ENCODE measurements at regions not wholly inside any gene's neighbourhood (a gene's known extent, or its start where the extent isn't known, plus 50 kb on each side); places are given as distances from the start of the nearest gene placed in this dataset.

DNA sequence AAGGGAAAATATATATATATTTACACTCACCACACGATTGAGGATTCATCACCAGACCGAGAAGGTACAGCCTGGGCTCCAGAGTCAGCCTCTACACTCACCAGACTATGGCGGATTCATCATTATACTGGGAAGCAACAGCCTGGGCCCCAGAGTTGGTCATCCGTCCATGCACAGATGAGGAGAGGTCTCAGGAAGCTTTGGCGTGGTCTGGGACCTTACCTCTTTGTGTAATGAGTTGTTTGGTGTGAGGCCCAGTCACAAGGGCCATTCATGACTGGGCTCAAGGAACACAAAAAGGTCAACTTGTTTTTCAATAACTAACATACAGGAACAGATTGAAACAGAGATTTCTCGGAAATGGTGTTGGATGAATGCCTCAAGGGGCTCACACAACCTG, 926.1 kb downstream of the FAM133A start:
- Histone ChIP-seq H3K4me1 (ENCODE audit: insufficient read depth, low read length) (no peaks in the 10 kb centered on the region), H3K9ac (ENCODE audit: low read length) (no peak overlapping the region), H3K9me3 (ENCODE audit: insufficient read depth, low read depth, low read length) (no peaks in the 10 kb centered on the region), H3K36me3 (ENCODE audit: insufficient read depth, low read length) (no peaks in the 10 kb centered on the region), H4K20me1 (ENCODE audit: insufficient read depth, low read length) (no peaks in the 10 kb centered on the region), H3K4me3 (ENCODE audit: insufficient read depth, low read depth, low read length) (no peak overlapping the region), H3K4me2 (ENCODE audit: low read length) (no peak overlapping the region), H3K79me2 (ENCODE audit: insufficient read depth, low read length) (no peaks in the 10 kb centered on the region), H3K27ac (ENCODE audit: low read depth, low read length) (no peak overlapping the region), H2AFZ (ENCODE audit: low read depth, low read length) (no peak overlapping the region), H3K27me3 (ENCODE audit: insufficient read depth, low read length) (no peaks in the 10 kb centered on the region)
- no peak overlapping the region for H3K4me3 Mint-ChIP-seq (ENCODE audit: unreplicated experiment)
- H3K4me1 Mint-ChIP-seq (ENCODE audit: low read depth, unreplicated experiment): no peaks in the 10 kb centered on the region
- H3K27ac Mint-ChIP-seq (ENCODE audit: unreplicated experiment): no peak overlapping the region
- H3K27me3 Mint-ChIP-seq (ENCODE audit: low read depth, unreplicated experiment): no peaks in the 10 kb centered on the region
- no peaks in the 10 kb centered on the region for H3K36me3 Mint-ChIP-seq (ENCODE audit: low read depth, unreplicated experiment)
- no peak for DNase-seq (ENCODE audit: low read depth)
- no peaks in the 10 kb centered on the region for H3K9me3 Mint-ChIP-seq (ENCODE audit: unreplicated experiment)
- no peak for FAIRE-seq
- TF ChIP-seq CTCF (IDR thresholded peaks at IDR 0.05; ENCODE audit: insufficient read depth, low read depth, low read length): no peak
- no peak for TF ChIP-seq EZH2 (IDR thresholded peaks at IDR 0.05; ENCODE audit: insufficient read depth, low read length)

- no peak overlapping the region for H3K9ac ChIP-seq (ENCODE audit: low read length)
- H4K20me1 ChIP-seq (ENCODE audit: insufficient read depth, low read length): no peaks in the 10 kb centered on the region
- no peak overlapping the region for H3K4me2 ChIP-seq (ENCODE audit: low read length)
- Mint-ChIP-seq H3K4me3 (ENCODE audit: unreplicated experiment) (no peak overlapping the region), H3K9me3 (ENCODE audit: unreplicated experiment) (no peaks in the 10 kb centered on the region), H3K4me1 (ENCODE audit: low read depth, unreplicated experiment) (no peaks in the 10 kb centered on the region), H3K27ac (ENCODE audit: unreplicated experiment) (no peak overlapping the region), H3K27me3 (ENCODE audit: low read depth, unreplicated experiment) (no peaks in the 10 kb centered on the region), H3K36me3 (ENCODE audit: low read depth, unreplicated experiment) (no peaks in the 10 kb centered on the region)
- no peak overlapping the region for H3K4me3 ChIP-seq (ENCODE audit: insufficient read depth, low read depth, low read length)
- FAIRE-seq (no peak), DNase-seq (ENCODE audit: low read depth) (no peak)
- no peak for TF ChIP-seq EZH2 (IDR thresholded peaks at IDR 0.05; ENCODE audit: insufficient read depth, low read length)
- TF ChIP-seq CTCF (IDR thresholded peaks at IDR 0.05; ENCODE audit: insufficient read depth, low read depth, low read length): no peak
- no peaks in the 10 kb centered on the region for H3K79me2 ChIP-seq (ENCODE audit: insufficient read depth, low read length)
- no peaks in the 10 kb centered on the region for H3K9me3 ChIP-seq (ENCODE audit: insufficient read depth, low read depth, low read length)
- no peak overlapping the region for H3K27ac ChIP-seq (ENCODE audit: low read depth, low read length)
- H3K36me3 ChIP-seq (ENCODE audit: insufficient read depth, low read length): no peaks in the 10 kb centered on the region
- no peaks in the 10 kb centered on the region for H3K27me3 ChIP-seq (ENCODE audit: insufficient read depth, low read length)
- H3K4me1 ChIP-seq (ENCODE audit: insufficient read depth, low read length): no peaks in the 10 kb centered on the region
- H2AFZ ChIP-seq (ENCODE audit: low read depth, low read length): no peak overlapping the region
Observed at GRCh38 chrX:94612140-94612539, 938.1 kb downstream of the FAM133A start.

DNA sequence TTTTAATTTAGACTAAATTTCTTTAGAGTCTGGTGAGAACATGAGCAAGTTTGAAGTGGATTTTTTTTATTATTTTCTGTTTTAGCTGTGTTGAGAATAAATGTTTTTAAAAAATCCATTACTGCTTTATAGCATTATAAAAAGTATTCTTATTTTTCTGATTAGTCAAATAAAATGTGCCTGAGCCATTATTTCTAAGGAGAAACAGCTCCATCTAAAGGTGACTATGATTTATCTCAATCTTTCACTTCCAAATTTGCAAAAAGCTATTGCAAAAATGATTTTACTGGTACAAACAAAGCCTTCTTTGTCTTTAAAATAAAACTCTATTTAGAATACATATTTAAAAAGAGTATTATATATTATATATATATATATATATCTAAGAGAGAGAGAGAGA, 959.2 kb downstream of the FAM133A start:
- Histone ChIP-seq H3K79me2 (ENCODE audit: insufficient read depth, low read length) (no peaks in the 10 kb centered on the region), H3K27ac (ENCODE audit: low read depth, low read length) (no peak overlapping the region), H3K4me1 (ENCODE audit: insufficient read depth, low read length) (no peaks in the 10 kb centered on the region), H4K20me1 (ENCODE audit: insufficient read depth, low read length) (no peaks in the 10 kb centered on the region), H3K4me3 (ENCODE audit: insufficient read depth, low read depth, low read length) (no peak overlapping the region), H3K4me2 (ENCODE audit: low read length) (no peak overlapping the region), H3K27me3 (ENCODE audit: insufficient read depth, low read length) (no peaks in the 10 kb centered on the region), H3K36me3 (ENCODE audit: insufficient read depth, low read length) (no peaks in the 10 kb centered on the region), H2AFZ (ENCODE audit: low read depth, low read length) (no peak overlapping the region), H3K9me3 (ENCODE audit: insufficient read depth, low read depth, low read length) (no peaks in the 10 kb centered on the region), H3K9ac (ENCODE audit: low read length) (no peak overlapping the region)
- Mint-ChIP-seq H3K4me3 (ENCODE audit: unreplicated experiment) (no peak overlapping the region), H3K4me1 (ENCODE audit: low read depth, unreplicated experiment) (no peaks in the 10 kb centered on the region), H3K27me3 (ENCODE audit: low read depth, unreplicated experiment) (no peaks in the 10 kb centered on the region), H3K36me3 (ENCODE audit: low read depth, unreplicated experiment) (no peaks in the 10 kb centered on the region), H3K9me3 (ENCODE audit: unreplicated experiment) (peaks cover 9% of the 10 kb centered on the region), H3K27ac (ENCODE audit: unreplicated experiment) (no peak overlapping the region)
- DNase-seq (ENCODE audit: low read depth) (no peak), FAIRE-seq (no peak)
- no peak for TF ChIP-seq EZH2 (IDR thresholded peaks at IDR 0.05; ENCODE audit: insufficient read depth, low read length)
- no peak for TF ChIP-seq CTCF (IDR thresholded peaks at IDR 0.05; ENCODE audit: insufficient read depth, low read depth, low read length)

Data from astrocyte (in vitro differentiated cells and primary cell).